CD14-positive monocyte (primary cell): ENCODE measurements at regions not wholly inside any gene's neighbourhood (a gene's known extent, or its start where the extent isn't known, plus 50 kb on each side); places are given as distances from the start of the nearest gene placed in this dataset.
"Not testable (repeated sequence)": the region's sequence is repeated elsewhere in the genome, so short reads cannot be mapped to it uniquely, and the experiment has no call there.

Experiments used
- DNase-seq, 3 donors: peaks; one replicate each; pipeline ENCODE4 v3.0.0-alpha.2; 2011 to 2022
- H2AFZ ChIP-seq: 2 replicates; pipeline ENCODE4 v1.6.0; 2012; ENCODE audit warnings: mild to moderate bottlenecking, low read depth, low read length, inconsistent platforms; ENCODE audit not compliant: insufficient read depth, poor library complexity, severe bottlenecking
- H3K27ac ChIP-seq, 2 donors: 1 replicate in 1 of 2; 2 replicates in 1 of 2; pipeline ENCODE4 v1.5.1; 2012 to 2013; ENCODE audit warnings: low read length in 2 of 2, control low read depth in 1 of 2, inconsistent platforms in 1 of 2, low read depth in 1 of 2, mild to moderate bottlenecking in 1 of 2
- H3K27me3 ChIP-seq, 2 donors: one replicate each; pipeline versions ENCODE4 v1.6.0 to v1.6.1; 2011 to 2013; ENCODE audit warnings: low read length in 2 of 2; ENCODE audit not compliant: control insufficient read depth in 2 of 2, insufficient read depth in 2 of 2
- H3K36me3 ChIP-seq, 2 donors: replicated peaks in 1 of 2; 1 replicate in 1 of 2; 2 replicates in 1 of 2; pipeline versions ENCODE4 v1.5.1 to v1.6.1; 2012 to 2013; ENCODE audit warnings: low read length in 2 of 2, control low read depth in 1 of 2, inconsistent platforms in 1 of 2, mild to moderate bottlenecking in 1 of 2; ENCODE audit not compliant: insufficient read depth in 2 of 2, control insufficient read depth in 1 of 2
- H3K4me1 ChIP-seq, 2 donors: 1 replicate in 1 of 2; 2 replicates in 1 of 2; pipeline versions ENCODE4 v1.5.1 to v1.6.1; 2012 to 2013; ENCODE audit warnings: low read length in 2 of 2, control low read depth in 1 of 2, inconsistent platforms in 1 of 2, mild to moderate bottlenecking in 1 of 2, moderate library complexity in 1 of 2; ENCODE audit not compliant: insufficient read depth in 2 of 2, control insufficient read depth in 1 of 2
- H3K4me2 ChIP-seq: replicated peaks from 2 replicates; pipeline ENCODE3; 2012; ENCODE audit warnings: low read length, moderate library complexity, mild to moderate bottlenecking; ENCODE audit not compliant: poor library complexity, severe bottlenecking; ENCODE audit errors: extremely low read depth
- H3K4me3 ChIP-seq, 3 experiments: fragments of 200-600 bp in 1 of 3; sonication (generic) in 1 of 3; replicated peaks in 1 of 3; 1 replicate in 2 of 3; 2 replicates in 1 of 3; pipeline ENCODE4 v1.5.1; 2011 to 2013; ENCODE audit warnings: low read length in 3 of 3, mild to moderate bottlenecking in 3 of 3, control low read depth in 2 of 3, low read depth in 2 of 3, inconsistent platforms in 1 of 3, moderate library complexity in 1 of 3
- H3K79me2 ChIP-seq: 2 replicates; pipeline ENCODE4 v1.6.0; 2012; ENCODE audit warnings: mild to moderate bottlenecking, control low read depth, inconsistent platforms, low read length, moderate library complexity; ENCODE audit not compliant: insufficient read depth
- H3K9ac ChIP-seq: 2 replicates; pipeline ENCODE4 v1.6.0; 2017; ENCODE audit warnings: low read length, mild to moderate bottlenecking; ENCODE audit not compliant: insufficient read depth, poor library complexity, severe bottlenecking
- H3K9me3 ChIP-seq, 2 donors: replicated peaks in 1 of 2; 1 replicate in 1 of 2; 2 replicates in 1 of 2; pipeline versions ENCODE4 v1.5.1 to v1.6.1; 2012 to 2013; ENCODE audit warnings: low read length in 2 of 2, control low read depth in 1 of 2; ENCODE audit not compliant: control insufficient read depth in 1 of 2, insufficient read depth in 1 of 2
- H4K20me1 ChIP-seq: 2 replicates; pipeline ENCODE4 v1.6.0; 2012; ENCODE audit warnings: mild to moderate bottlenecking, low read length, control low read depth, moderate library complexity; ENCODE audit not compliant: insufficient read depth
- H3K27ac Mint-ChIP-seq, 7 donors: one replicate each; pipeline ENCODE4 v1.8.0; 2020; ENCODE audit warnings: mild to moderate bottlenecking in 7 of 7, mixed read lengths in 7 of 7, moderate library complexity in 6 of 7, inconsistent platforms in 2 of 7
- H3K27me3 Mint-ChIP-seq, 3 donors: one replicate each; pipeline ENCODE4 v1.8.0; 2021 to 2022; ENCODE audit warnings: low read depth in 3 of 3, mild to moderate bottlenecking in 3 of 3, mixed read lengths in 3 of 3, moderate library complexity in 3 of 3, inconsistent platforms in 1 of 3
- H3K36me3 Mint-ChIP-seq, 2 donors: one replicate each; pipeline ENCODE4 v1.8.0; 2020; ENCODE audit warnings: mixed read lengths in 2 of 2, inconsistent platforms in 1 of 2, mild to moderate bottlenecking in 1 of 2
- H3K4me1 Mint-ChIP-seq: one replicate; pipeline ENCODE4 v1.8.0; 2020; ENCODE audit warnings: mild to moderate bottlenecking, mixed read lengths
- H3K4me3 Mint-ChIP-seq, 2 donors: one replicate each; pipeline ENCODE4 v1.8.0; 2020; ENCODE audit warnings: mild to moderate bottlenecking in 2 of 2, mixed read lengths in 2 of 2, moderate library complexity in 1 of 2
- H3K9me3 Mint-ChIP-seq, 7 donors: one replicate each; pipeline ENCODE4 v1.8.0; 2020 to 2022; ENCODE audit warnings: mixed read lengths in 7 of 7, mild to moderate bottlenecking in 6 of 7, moderate library complexity in 6 of 7, inconsistent platforms in 2 of 7
- WGBS: methylation state at CpG from one replicate; pipeline ENCODE4 v1.1.5; 2013; ENCODE audit warnings: missing lambda C conversion rate; ENCODE audit not compliant: insufficient coverage; 5-methylcytosine and 5-hydroxymethylcytosine counted together
- intact Hi-C, 2 donors: fragments of 100-400 bp; cut with micrococcal nuclease; formaldehyde crosslinking; loops; one replicate each; pipeline versions ENCODE4 v1.15.0 to v1.15.1; 2023

- H3K36me3 Mint-ChIP-seq, H3K4me3 Mint-ChIP-seq, H3K9me3 ChIP-seq, DNase-seq, H3K4me1 ChIP-seq, H3K9me3 Mint-ChIP-seq, H3K9ac ChIP-seq, H3K27ac ChIP-seq, H3K4me3 ChIP-seq, H3K36me3 ChIP-seq, H3K27me3 Mint-ChIP-seq, H3K27me3 ChIP-seq, H3K4me2 ChIP-seq, H2AFZ ChIP-seq, H3K79me2 ChIP-seq, intact Hi-C loops, H3K4me1 Mint-ChIP-seq, H3K27ac Mint-ChIP-seq, H4K20me1 ChIP-seq: not testable (repeated sequence)
- WGBS, result no CpG with 5 or more reads among the region's 2 CpGs
Measured at GRCh38 chr15:22639983-22640382, 146.5 kb upstream of the NIPA1 start.

- H3K79me2 ChIP-seq, H3K4me1 ChIP-seq, H3K9me3 ChIP-seq, H3K4me3 ChIP-seq, H3K4me3 Mint-ChIP-seq, H3K27me3 Mint-ChIP-seq, H2AFZ ChIP-seq, H3K4me1 Mint-ChIP-seq, H3K27ac ChIP-seq, H3K4me2 ChIP-seq, H4K20me1 ChIP-seq, intact Hi-C loops, H3K27ac Mint-ChIP-seq, DNase-seq, H3K9ac ChIP-seq, H3K36me3 Mint-ChIP-seq, H3K36me3 ChIP-seq, H3K27me3 ChIP-seq, H3K9me3 Mint-ChIP-seq: not testable (repeated sequence)
- WGBS, result no CpG with 5 or more reads among the region's 4 CpGs
Measured at GRCh38 chr15:22649458-22649857, 137.0 kb upstream of the NIPA1 start.

GRCh38 chr15:22651179-22651578 lies 135.3 kb upstream of the NIPA1 start:
- H3K9ac ChIP-seq, H3K27ac Mint-ChIP-seq, H3K4me1 ChIP-seq, H4K20me1 ChIP-seq, H3K4me2 ChIP-seq, intact Hi-C loops, DNase-seq, H3K36me3 Mint-ChIP-seq, H3K27ac ChIP-seq, H3K9me3 Mint-ChIP-seq, H3K4me3 ChIP-seq, H3K4me1 Mint-ChIP-seq, H3K79me2 ChIP-seq, H3K4me3 Mint-ChIP-seq, H3K36me3 ChIP-seq, H3K27me3 Mint-ChIP-seq, H3K9me3 ChIP-seq, H3K27me3 ChIP-seq, H2AFZ ChIP-seq: not testable (repeated sequence)
- no CpG with 5 or more reads among the region's 2 CpGs for WGBS

GRCh38 chr15:22664294-22665058 lies 122.0 kb upstream of the NIPA1 start:
- H3K27me3 ChIP-seq, H3K79me2 ChIP-seq, H3K4me2 ChIP-seq, intact Hi-C loops, H3K27me3 Mint-ChIP-seq, H3K9me3 ChIP-seq, H3K9ac ChIP-seq, H3K27ac Mint-ChIP-seq, H3K4me1 ChIP-seq, H3K27ac ChIP-seq, H4K20me1 ChIP-seq, H3K9me3 Mint-ChIP-seq, H3K36me3 ChIP-seq, H3K36me3 Mint-ChIP-seq: not testable (repeated sequence)
- WGBS, result 0% methylated on average over 73 of the region's 110 CpGs
- H2AFZ ChIP-seq, result peak overlapping the region; percentile 53
- peaks cover 13% of the 10 kb centered on the region for H3K4me1 Mint-ChIP-seq
- DNase-seq, result peak in 2 of 3 donors; percentile 3 to 4
- H3K4me3 Mint-ChIP-seq, result peak overlapping the region; percentile 51 to 75
- H3K4me3 ChIP-seq, result peak overlapping the region; percentile 36 to 67 (median 63)
